Hematopoietic multipotent progenitor cell treated with erythropoietin and hydrocortisone succinate and interleukin-3 and kit ligand, for 4 days (in vitro differentiated cells): ENCODE measurements at regions not wholly inside any gene's neighbourhood (a gene's known extent, or its start where the extent isn't known, plus 50 kb on each side); places are given as distances from the start of the nearest gene placed in this dataset.

Source experiments
- DNase-seq: peaks from one replicate; pipeline ENCODE4 v3.0.0-alpha.2; 2015

DNA sequence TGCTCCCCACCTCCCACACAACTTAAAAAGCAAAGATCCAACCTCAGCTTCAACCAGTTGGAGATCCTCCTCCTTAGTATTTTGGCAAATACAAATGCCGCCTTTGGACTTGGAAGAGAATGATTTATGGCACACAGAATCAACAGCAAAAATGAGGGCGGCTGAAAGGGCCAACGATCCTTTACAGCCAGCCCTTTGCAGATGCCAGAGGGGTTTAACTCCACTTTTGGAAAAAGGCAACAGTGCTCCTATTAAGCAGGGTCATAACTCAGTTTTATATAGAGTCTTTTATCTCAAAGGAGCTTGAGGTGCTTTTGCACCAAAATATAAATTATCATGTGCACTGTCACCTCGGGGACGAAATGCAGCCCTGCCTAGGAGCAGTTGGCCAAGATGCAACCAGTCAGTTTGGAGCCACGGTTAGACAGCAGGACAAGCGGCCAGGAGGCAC is 56.7 kb upstream of the JCAD start:
- DNase-seq: no peak

- no peak for DNase-seq
Measured at GRCh38 chr10:30115626-30115940, 56.2 kb upstream of the JCAD start.

- peak; percentile 50 for DNase-seq
Measured at GRCh38 chr10:30114881-30115625, 55.7 kb upstream of the JCAD start.

DNA sequence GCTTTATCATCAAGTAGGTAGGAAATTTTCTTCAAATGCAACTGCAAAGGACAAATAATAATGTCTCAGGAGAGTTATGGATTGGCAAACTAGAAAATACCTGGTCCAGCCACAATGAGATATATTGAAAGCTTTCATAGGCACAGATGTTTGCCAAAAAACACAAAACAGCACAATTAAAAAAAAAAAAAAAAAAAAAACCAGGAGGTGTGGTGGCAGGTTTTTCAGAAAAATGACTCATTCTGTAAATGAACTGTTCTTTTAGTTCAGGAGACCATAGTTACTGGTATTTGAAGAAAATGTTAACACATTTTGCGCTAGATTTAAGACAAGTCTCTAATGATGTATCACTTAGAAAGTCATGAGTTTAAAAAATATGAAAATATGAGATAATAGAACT is 55.0 kb upstream of the JCAD start:
- DNase-seq: no peak

DNA sequence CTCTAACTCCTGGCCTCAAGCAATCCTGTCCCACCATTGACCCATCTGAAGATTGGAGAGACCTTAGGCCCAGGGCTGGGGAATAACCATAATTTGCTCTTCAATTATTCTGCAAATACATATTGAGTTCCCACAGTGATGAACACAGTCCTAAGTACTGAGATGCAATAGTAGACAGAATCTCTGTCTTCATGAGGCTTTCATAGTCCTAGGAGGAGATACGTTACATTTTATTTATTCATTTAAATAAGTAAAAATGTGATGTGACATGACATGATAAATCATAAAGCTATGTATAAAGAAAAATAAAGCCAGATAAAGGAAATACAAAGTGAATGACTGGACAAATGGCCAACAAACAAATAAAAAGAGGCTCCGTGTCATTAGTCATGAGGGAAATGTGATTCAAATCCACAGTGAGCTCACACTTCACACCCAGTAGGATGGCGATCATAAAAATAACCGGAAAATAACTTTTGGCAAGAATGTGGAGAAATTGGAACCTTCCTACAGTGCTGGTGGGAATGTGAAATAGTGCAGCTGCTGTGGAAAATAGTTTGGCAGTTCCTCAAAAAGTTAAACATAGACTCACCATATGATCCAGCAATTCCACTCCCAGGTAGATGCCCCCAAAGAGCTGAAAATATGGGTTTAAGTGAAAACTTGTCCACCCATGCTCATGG is 52.1 kb upstream of the JCAD start:
- no peak for DNase-seq
